Stimulated activated CD8-positive, alpha-beta memory T cell treated with anti-CD3 and anti-CD28 coated beads, Interleukin-15, amount 100 ng/mL, for 48 hours (primary cell): ENCODE measurements at regions not wholly inside any gene's neighbourhood (a gene's known extent, or its start where the extent isn't known, plus 50 kb on each side); places are given as distances from the start of the nearest gene placed in this dataset.
"Not testable (repeated sequence)": the region's sequence is repeated elsewhere in the genome, so short reads cannot be mapped to it uniquely, and the experiment has no call there.

Experiments used
- DNase-seq, 2 donors: peaks; one replicate each; pipeline ENCODE4 v3.0.0-alpha.2; 2020; ENCODE audit warnings: low read depth in 2 of 2

- no peak for DNase-seq
Measured at GRCh38 chr2:57434441-57434840, 612.2 kb upstream of the VRK2 start.

DNA sequence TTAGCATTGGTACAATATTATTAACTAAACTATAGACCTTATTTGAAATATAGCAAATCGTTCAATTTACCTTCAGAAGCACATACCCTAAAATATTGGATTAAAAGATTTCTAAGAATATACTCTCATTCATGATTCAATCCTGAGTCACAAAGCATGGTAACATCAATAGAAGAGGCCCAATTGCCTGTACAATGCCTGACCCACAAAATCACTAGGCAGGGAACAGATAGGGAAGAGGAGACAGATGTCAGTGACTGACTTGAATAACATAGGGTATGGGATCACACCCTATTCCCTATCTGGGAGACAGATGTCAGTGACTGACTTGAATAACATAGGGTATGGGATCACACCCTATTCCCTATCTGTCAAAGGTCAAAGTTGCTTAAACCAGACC is 611.6 kb upstream of the VRK2 start:
- no peak for DNase-seq

DNA sequence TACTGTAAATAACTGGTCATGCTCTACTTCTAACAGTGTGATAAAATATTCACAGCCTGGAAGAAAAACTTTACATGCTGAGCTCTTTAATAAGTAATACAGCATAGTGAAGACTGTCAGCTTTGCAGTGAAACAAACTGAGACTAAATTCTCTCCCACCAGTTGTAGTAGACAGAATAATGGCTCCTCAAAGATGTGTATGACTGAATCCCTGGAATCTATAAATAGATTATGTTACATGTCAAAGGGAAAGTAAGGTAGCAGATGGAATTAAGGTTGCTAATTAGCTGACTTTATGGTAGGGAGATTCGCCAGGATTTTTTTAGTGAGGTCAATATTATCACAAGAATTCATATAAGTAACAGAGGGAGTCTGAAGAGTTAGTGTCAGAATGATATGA is 609.5 kb upstream of the VRK2 start:
- no peak for DNase-seq

DNA sequence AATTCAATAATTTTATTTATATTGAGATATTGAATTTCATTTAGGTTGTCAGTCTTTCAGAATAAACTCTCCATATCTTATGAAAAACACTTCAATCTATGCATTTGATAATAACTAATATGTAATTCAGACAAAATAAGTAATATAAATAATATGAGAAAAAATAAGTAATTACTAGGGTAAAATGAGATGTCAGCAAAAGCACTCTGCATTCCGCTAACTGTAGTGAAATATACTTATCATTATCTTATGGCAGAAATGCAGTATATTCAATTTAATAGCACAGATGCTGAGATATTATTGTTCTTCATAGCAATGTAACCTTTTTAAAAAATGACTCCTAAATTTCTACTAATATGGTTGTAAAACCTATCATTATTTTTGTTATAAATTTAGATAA is 606.2 kb upstream of the VRK2 start:
- DNase-seq: no peak

DNA sequence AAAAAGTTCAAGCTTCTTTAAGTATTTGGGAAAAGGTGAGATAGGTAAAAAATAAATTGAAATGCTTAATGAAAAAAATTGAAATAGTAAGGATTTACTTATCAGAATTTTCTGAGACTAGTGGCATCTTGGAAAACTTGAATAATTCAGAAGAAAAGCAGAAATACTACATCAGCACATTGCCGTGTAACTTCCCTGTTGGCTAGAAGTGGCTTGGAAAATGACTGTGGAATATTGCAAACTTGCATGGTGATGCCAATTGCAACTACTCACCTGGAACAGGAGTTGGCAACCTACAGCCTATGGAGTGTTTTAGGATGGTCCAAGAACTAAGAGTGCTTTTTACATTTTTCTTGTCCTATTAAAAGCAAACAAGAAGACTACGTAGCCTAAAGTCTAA is 603.5 kb upstream of the VRK2 start:
- DNase-seq: no peak

DNA sequence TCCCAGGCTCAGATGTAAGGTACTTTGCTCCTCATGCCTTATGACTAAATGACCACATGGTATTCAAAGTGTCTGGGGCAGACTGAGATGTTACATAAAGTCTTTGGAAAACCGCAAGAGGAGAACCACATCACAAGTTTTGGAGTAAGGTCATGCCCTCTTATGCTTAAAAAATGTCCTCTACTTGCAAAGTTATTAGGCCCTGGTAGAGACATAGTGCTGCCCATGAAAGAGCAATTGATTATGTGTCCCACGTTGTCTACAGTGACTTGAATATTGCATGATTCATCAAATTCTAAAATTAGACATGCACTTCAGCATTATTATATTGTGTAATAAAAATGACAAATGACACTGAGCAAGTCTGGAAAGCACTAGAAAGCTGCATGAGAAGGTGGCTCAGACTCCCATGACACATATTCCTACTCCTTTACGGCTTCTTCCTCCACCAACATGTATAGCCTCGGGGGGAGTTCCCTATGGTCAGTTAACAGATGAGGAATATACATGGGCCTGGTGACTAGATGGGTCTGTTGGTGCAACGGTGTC is 602.6 kb upstream of the VRK2 start:
- DNase-seq: no peak

- DNase-seq: no peak
Measured at GRCh38 chr2:57444752-57445430, 601.7 kb upstream of the VRK2 start.

DNA sequence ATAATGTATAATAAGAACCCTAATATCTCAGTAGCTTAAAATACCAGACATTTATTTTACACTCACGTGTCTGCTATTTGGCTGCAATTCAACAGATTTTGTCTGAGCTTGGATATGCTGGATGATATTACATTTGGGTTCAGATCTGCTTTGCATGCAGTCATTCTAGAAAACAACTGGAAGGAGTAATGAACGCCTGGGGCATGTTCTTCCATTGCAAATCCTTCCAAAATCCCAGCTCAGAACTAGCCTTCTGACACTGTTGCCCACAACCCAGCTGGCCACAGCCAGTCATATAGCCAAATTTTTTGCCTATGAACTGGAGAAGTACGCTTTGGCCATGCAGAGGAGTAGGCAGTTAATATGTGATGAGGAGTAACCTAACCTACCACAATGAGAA is 597.8 kb upstream of the VRK2 start:
- no peak for DNase-seq

DNA sequence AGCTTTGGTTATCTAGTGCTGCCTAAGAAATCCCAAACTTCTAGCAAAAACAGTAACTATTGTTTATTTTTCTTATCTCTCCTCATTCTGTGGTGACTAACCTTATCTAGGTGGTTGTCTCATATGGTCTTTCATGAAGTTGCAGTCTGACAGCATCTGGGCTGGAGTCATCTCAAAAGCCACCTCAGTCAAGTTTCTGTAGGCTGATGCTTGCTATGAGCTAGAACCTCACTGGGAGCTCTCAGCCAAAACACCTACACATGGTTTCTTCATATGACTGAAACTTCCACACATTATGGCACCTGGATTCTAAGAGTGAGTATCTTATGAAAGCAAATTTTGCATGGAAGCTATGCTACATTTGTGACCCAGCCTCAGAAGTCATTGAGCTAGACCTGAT is 596.4 kb upstream of the VRK2 start:
- no peak for DNase-seq

GRCh38 chr2:57452634-57453033 is 594.0 kb upstream of the VRK2 start:
- DNase-seq: no peak

GRCh38 chr2:57453945-57454344 is 592.7 kb upstream of the VRK2 start:
- no peak for DNase-seq

DNA sequence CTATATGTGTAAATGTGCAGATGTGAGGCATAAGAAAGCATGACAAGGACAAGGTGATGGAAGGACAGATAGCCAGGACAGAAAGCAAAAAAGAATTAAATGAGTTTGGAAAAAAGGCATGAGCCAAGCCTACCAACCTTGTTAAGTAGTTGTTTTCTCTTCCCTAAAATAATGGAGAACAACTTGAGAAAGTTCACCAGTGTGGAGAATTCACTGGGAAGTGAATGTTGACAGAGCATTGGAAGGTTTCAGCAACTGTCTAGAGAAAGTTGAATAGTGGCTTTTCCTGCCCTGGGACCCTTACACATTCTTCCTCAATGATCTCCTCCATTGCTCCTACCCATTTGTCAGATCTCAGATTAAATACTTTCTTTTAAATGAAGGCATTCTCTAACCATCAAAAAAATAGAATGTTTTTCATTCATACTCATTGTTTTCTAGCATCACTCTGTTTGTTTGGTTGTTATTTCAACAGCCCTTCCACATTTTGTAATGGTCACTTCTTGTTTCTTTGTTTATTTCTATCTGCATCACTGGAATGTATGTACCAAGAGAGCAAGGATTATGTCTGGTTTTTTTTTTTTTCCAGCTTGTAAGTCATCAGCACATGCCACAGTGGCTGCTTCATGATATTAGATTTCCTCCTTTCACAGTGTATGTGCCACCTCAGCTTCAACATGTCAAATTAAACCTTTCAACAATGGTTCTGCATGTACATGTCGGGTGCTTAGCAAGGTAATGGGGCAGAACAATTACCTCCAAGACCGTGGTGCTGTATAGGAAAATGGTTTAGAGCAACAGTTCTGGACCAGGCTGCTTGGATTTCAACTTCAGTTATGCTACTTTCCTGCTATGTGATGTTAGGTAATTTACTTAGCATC is 586.0 kb upstream of the VRK2 start:
- DNase-seq: no peak

- DNase-seq: no peak
Measured at GRCh38 chr2:57461624-57462023, 585.0 kb upstream of the VRK2 start.

DNA sequence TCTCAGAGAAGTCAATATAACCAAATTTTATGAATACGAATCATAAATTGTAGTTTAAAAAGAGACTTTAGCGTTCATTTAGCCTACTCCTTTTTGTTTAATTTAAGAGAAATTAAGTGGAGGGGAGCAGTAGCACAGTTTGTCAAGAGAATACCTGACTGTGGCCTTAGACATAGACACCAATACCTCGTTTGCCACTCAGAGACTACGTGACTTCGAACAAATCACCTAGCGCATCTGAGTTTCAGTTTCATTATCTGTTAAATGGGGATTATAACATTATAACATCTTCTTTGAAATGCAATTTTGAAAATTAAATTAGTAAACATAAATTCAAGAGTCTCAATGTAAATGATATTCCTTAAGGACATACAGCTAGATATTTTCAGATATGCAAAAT is 581.5 kb upstream of the VRK2 start:
- no peak for DNase-seq

DNA sequence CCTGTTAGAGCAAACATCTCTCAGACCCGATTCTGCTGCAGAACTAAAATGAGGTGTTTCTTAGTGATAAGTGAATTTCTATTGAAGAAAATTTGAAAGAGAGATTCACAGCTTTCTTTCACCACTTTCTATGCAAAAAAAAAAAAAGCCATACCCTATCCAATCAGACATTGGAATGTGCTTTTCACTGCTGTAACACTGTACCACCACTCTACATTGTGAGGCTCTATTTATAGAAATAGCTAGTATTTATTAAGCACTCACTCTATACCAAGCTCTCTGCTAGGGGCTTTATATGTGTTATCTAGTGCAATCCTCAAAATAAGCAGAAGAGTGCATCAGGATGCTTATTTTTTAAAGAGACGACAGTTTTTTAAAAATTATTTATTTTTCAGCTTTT is 580.6 kb upstream of the VRK2 start:
- no peak for DNase-seq

GRCh38 chr2:57475391-57475790 is 571.2 kb upstream of the VRK2 start:
- no peak for DNase-seq

DNA sequence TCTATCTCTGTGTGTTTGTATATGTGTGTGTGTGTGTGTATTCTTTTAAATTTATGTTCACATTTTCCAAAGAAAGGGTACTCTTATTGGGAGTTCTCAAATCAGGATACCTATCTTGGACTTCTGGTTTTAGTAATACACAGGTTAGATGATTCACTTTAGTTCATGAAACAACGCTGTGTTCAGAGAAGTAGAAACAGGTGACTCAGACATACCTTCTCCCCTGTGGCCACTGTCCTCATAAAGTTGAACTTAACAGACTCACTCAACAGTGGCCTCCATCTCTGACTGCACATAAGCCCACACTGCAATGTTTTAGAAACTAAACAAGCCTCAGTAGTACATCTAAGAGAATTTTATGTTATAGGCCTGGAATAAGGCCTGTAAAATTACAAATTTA is 566.6 kb upstream of the VRK2 start:
- DNase-seq: no peak

DNA sequence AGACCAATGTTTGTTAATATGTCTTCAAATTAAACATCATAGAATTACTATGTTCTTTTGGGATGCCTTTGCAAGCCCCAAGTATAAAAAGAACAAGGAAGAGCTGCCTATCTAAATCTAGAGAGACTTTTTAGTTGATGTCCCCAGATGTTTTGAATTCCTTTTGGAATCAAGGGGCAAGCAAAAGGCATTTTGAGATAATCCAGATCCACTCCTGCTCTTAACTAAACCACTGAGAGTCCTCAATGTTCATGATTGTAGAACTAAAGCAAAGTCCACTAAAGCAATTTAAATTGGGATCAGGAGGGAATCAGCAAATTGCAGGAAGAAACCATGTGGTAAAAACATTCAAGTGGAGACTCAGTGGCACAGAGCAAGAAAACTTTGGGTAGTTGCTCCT is 558.5 kb upstream of the VRK2 start:
- DNase-seq: no peak

- DNase-seq: no peak
Measured at GRCh38 chr2:57490741-57491140, 555.9 kb upstream of the VRK2 start.

- DNase-seq: no peak
Measured at GRCh38 chr2:57491213-57491612, 555.4 kb upstream of the VRK2 start.

GRCh38 chr2:57493966-57494365 is 552.6 kb upstream of the VRK2 start:
- not testable (repeated sequence) for DNase-seq

GRCh38 chr2:57497489-57498096 is 549.0 kb upstream of the VRK2 start:
- peak in 1 of 2 donors; percentile 0 for DNase-seq

DNA sequence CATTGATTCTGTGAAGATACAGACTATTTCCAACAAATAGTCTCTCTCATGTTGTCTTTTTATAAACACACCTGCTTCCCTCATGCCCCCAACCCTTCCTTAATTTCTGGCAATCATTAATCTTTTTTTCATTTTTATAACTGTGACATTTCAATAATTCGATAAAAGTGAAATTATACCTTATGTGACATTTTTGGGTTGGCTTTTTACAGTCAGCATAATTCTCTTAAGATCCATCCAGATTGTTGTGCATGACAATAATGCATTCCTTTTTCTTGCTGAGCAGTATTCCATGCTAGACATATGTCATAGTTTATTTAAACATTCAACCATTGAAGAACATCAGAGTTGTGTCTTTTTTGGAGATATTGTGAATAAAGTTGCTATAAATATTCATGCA is 541.8 kb upstream of the VRK2 start:
- no peak for DNase-seq
